Peyer's patch (tissue), 4 donors: ENCODE measurements at regions not wholly inside any gene's neighbourhood (a gene's known extent, or its start where the extent isn't known, plus 50 kb on each side); places are given as distances from the start of the nearest gene placed in this dataset.

ENCODE experiments used
- DNase-seq, 3 donors: peaks; one replicate each; pipeline ENCODE4 v3.0.0-alpha.2; 2017 to 2019
- H3K27ac ChIP-seq, 4 donors: fragments of 200-600 bp; sonication (generic); one replicate each; pipeline ENCODE4 v1.5.1; 2016 to 2019
- H3K27me3 ChIP-seq, 2 donors: fragments of 200-600 bp; sonication (generic); one replicate each; pipeline ENCODE4 v1.5.1; 2019
- H3K36me3 ChIP-seq, 3 donors: fragments of 200-600 bp; sonication (generic); one replicate each; pipeline ENCODE4 v1.5.1; 2016 to 2019
- H3K4me1 ChIP-seq, 4 donors: fragments of 200-600 bp; sonication (generic); one replicate each; pipeline ENCODE4 v1.5.1; 2016 to 2019
- H3K4me3 ChIP-seq, 4 donors: fragments of 200-600 bp; sonication (generic); 1 replicate in 3 of 4; 2 replicates in 1 of 4; pipeline ENCODE4 v1.5.1; 2016 to 2019; ENCODE audit warnings: mild to moderate bottlenecking in 1 of 4
- H3K9me3 ChIP-seq, 4 donors: fragments of 200-600 bp; sonication (generic); one replicate each; pipeline ENCODE4 v1.5.1; 2016 to 2019; ENCODE audit warnings: mild to moderate bottlenecking in 1 of 4
- CTCF ChIP-seq, 6 experiments: fragments of 450-650 bp in 4 of 6; fragments of 200-600 bp in 2 of 6; sonication (generic) in 1 of 6; IDR thresholded peaks; one replicate each; pipeline ENCODE4 v1.5.1; 2017 to 2019; ENCODE audit warnings: antibody characterized with exemption in 6 of 6, mild to moderate bottlenecking in 3 of 6, moderate library complexity in 1 of 6
- POLR2A ChIP-seq, 2 donors: fragments of 450-650 bp; IDR thresholded peaks; one replicate each; pipeline ENCODE4 v1.5.1; 2017; ENCODE audit warnings: antibody characterized with exemption in 2 of 2, mild to moderate bottlenecking in 2 of 2, moderate library complexity in 2 of 2

GRCh38 chr2:48015421-48015820 is 109.1 kb upstream of the FBXO11 start:
- H3K9me3 ChIP-seq = no peaks in the 10 kb centered on the region
- no peak for TF ChIP-seq CTCF (IDR thresholded peaks at IDR 0.05)
- TF ChIP-seq POLR2A (IDR thresholded peaks at IDR 0.05) = no peak
- no peaks in the 10 kb centered on the region for H3K36me3 ChIP-seq
- no peak overlapping the region for H3K4me3 ChIP-seq
- H3K27me3 ChIP-seq = no peaks in the 10 kb centered on the region
- no peak overlapping the region for H3K27ac ChIP-seq
- no peak for DNase-seq
- H3K4me1 ChIP-seq = no peaks in the 10 kb centered on the region

- H3K27ac ChIP-seq = no peak overlapping the region
- no peaks in the 10 kb centered on the region for H3K4me1 ChIP-seq
- H3K27me3 ChIP-seq = no peaks in the 10 kb centered on the region
- H3K4me3 ChIP-seq = no peak overlapping the region
- H3K36me3 ChIP-seq = no peaks in the 10 kb centered on the region
- DNase-seq = no peak
- TF ChIP-seq POLR2A (IDR thresholded peaks at IDR 0.05) (no peak), CTCF (IDR thresholded peaks at IDR 0.05) (peak in 1 of 6 experiments; percentile 17)
- no peaks in the 10 kb centered on the region for H3K9me3 ChIP-seq
Measured at GRCh38 chr2:48016225-48017019, 110.1 kb upstream of the FBXO11 start.

GRCh38 chr2:48017136-48017535 is 110.8 kb upstream of the FBXO11 start:
- H3K9me3 ChIP-seq = no peaks in the 10 kb centered on the region
- no peak for TF ChIP-seq CTCF (IDR thresholded peaks at IDR 0.05)
- TF ChIP-seq POLR2A (IDR thresholded peaks at IDR 0.05) = no peak
- no peaks in the 10 kb centered on the region for H3K27me3 ChIP-seq
- H3K27ac ChIP-seq = no peak overlapping the region
- DNase-seq = no peak
- no peaks in the 10 kb centered on the region for H3K36me3 ChIP-seq
- H3K4me1 ChIP-seq = no peaks in the 10 kb centered on the region
- no peak overlapping the region for H3K4me3 ChIP-seq

GRCh38 chr2:48018480-48018879 is 112.2 kb upstream of the FBXO11 start:
- Histone ChIP-seq H3K4me3 (no peak overlapping the region), H3K9me3 (no peaks in the 10 kb centered on the region), H3K36me3 (no peaks in the 10 kb centered on the region), H3K27me3 (no peaks in the 10 kb centered on the region), H3K4me1 (no peaks in the 10 kb centered on the region), H3K27ac (no peak overlapping the region)
- no peak for DNase-seq
- TF ChIP-seq POLR2A (IDR thresholded peaks at IDR 0.05) = no peak
- no peak for TF ChIP-seq CTCF (IDR thresholded peaks at IDR 0.05)

- H3K4me3 ChIP-seq = no peak overlapping the region
- TF ChIP-seq POLR2A (IDR thresholded peaks at IDR 0.05) (no peak), CTCF (IDR thresholded peaks at IDR 0.05) (no peak)
Measured at GRCh38 chr2:48026865-48027264, 120.6 kb upstream of the FBXO11 start.

More at GRCh38 chr2:48026865-48027264, 120.6 kb upstream of the FBXO11 start:
- Histone ChIP-seq H3K4me1 (no peaks in the 10 kb centered on the region), H3K9me3 (no peaks in the 10 kb centered on the region), H3K27ac (no peak overlapping the region), H3K27me3 (no peaks in the 10 kb centered on the region), H3K36me3 (no peaks in the 10 kb centered on the region)
- no peak for DNase-seq
